GM12865 (cell line): ENCODE measurements at regions not wholly inside any gene's neighbourhood (a gene's known extent, or its start where the extent isn't known, plus 50 kb on each side); places are given as distances from the start of the nearest gene placed in this dataset.

Experiments
- DNase-seq: peaks from one replicate; pipeline ENCODE4 v3.0.0; 2010; ENCODE audit warnings: low read depth
- H3K4me3 ChIP-seq: 2 replicates; pipeline ENCODE4 v1.5.1; 2011; ENCODE audit warnings: mild to moderate bottlenecking, low read depth, low read length, control low read depth
- TF ChIP-seq, protein P1 (sequence below): IDR thresholded peaks from 2 replicates; pipeline ENCODE4 v1.5.1; 2011; ENCODE audit warnings: low read length, control low read depth, low read depth, inconsistent platforms; ENCODE audit not compliant: insufficient read depth; ENCODE audit errors: missing control alignments

- TF ChIP-seq, protein P1, sequence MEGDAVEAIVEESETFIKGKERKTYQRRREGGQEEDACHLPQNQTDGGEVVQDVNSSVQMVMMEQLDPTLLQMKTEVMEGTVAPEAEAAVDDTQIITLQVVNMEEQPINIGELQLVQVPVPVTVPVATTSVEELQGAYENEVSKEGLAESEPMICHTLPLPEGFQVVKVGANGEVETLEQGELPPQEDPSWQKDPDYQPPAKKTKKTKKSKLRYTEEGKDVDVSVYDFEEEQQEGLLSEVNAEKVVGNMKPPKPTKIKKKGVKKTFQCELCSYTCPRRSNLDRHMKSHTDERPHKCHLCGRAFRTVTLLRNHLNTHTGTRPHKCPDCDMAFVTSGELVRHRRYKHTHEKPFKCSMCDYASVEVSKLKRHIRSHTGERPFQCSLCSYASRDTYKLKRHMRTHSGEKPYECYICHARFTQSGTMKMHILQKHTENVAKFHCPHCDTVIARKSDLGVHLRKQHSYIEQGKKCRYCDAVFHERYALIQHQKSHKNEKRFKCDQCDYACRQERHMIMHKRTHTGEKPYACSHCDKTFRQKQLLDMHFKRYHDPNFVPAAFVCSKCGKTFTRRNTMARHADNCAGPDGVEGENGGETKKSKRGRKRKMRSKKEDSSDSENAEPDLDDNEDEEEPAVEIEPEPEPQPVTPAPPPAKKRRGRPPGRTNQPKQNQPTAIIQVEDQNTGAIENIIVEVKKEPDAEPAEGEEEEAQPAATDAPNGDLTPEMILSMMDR, result no peak
- H3K4me3 ChIP-seq, result no peak overlapping the region
- DNase-seq, result peak; percentile 18
Observed at GRCh38 chr15:93987068-93987467, 244.3 kb upstream of the MCTP2 start.

GRCh38 chr15:93986400-93986984 is 244.9 kb upstream of the MCTP2 start:
- no peak for DNase-seq
- no peak overlapping the region for H3K4me3 ChIP-seq
- TF ChIP-seq, protein P1, result no peak

DNA sequence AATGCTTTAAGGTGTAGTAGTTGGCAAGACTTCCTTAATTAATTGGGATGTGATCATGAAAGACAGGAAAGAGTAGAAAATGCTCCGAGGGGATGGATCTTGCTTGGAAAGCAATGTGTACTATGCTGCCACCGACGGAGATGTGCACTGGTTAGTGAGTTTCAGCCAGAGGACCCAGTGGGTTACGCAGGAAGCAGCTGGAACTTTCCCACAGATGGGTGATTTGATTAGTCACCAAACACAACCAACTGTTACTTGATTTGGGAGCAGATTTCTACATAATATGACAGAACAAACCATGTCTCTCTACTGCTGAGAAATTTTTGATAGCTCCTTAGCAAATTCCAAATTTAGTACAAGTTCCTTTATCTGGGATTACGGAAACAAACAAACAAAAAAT is 245.4 kb upstream of the MCTP2 start:
- no peak for DNase-seq
- no peak overlapping the region for H3K4me3 ChIP-seq
- TF ChIP-seq, protein P1, result no peak

DNA sequence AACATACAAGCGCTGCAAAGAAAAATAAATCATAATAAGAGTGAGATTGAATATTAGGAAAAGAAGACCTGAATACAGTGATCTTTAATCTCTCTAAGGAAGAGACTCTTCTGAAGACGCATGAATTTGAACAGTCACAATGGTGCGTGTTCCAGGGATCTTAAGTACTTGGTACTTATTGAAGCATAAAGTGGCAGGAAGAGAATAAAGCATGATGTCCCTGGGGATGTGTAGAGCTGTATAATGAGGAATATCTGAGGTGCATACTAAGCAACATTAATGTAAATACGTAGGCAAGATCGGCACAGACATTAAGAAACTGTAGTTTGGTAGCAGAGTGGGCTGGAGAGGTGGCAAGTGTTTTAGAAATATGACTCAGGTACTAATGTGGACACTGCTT is 246.2 kb upstream of the MCTP2 start:
- no peak overlapping the region for H3K4me3 ChIP-seq
- DNase-seq, result no peak
- TF ChIP-seq, protein P1, result no peak

- DNase-seq, result no peak
- H3K4me3 ChIP-seq, result no peak overlapping the region
- TF ChIP-seq, protein P1, result no peak
Observed at GRCh38 chr15:93983526-93983925, 247.8 kb upstream of the MCTP2 start.

GRCh38 chr15:93982226-93982727 is 249.1 kb upstream of the MCTP2 start:
- DNase-seq, result no peak
- no peak overlapping the region for H3K4me3 ChIP-seq
- TF ChIP-seq, protein P1, result no peak

DNA sequence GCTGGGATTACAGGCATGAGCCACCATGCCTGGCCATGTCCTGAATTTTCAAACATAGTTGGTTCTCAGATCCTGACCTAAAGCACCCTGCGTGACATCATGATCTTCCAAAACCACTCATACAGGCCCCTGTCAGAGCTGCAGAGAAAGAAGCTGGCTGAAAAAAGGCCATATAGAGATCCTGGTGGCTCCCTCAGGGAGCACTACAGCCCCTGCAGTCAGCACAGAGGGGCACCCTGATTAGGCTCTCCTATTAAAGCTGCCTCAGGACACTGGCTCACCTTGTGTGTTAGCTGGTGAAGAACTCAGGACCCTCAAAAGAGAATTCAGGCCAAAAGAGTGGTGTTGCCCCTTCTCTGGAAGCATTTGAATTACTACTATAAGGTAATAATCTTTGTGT is 249.7 kb upstream of the MCTP2 start:
- H3K4me3 ChIP-seq, result no peak overlapping the region
- no peak for DNase-seq
- TF ChIP-seq, protein P1, result no peak
